Body of pancreas (tissue), 4 donors: ENCODE measurements at regions not wholly inside any gene's neighbourhood (a gene's known extent, or its start where the extent isn't known, plus 50 kb on each side); places are given as distances from the start of the nearest gene placed in this dataset.

Experiments
- CTCF ChIP-seq, 7 experiments: fragments of 450-650 bp in 4 of 7; fragments of 200-600 bp in 3 of 7; sonication (generic) in 3 of 7; IDR thresholded peaks; one replicate each; pipeline ENCODE4 v1.5.1; 2016 to 2019; ENCODE audit warnings: antibody characterized with exemption in 7 of 7
- POLR2A ChIP-seq, 3 donors: fragments of 450-650 bp; IDR thresholded peaks; one replicate each; pipeline ENCODE4 v1.6.1; 2016; ENCODE audit warnings: antibody characterized with exemption in 3 of 3, mild to moderate bottlenecking in 2 of 3

- TF ChIP-seq CTCF (IDR thresholded peaks at IDR 0.05) = no peak
- no peak for TF ChIP-seq POLR2A (IDR thresholded peaks at IDR 0.05)
Measured at GRCh38 chr2:19033240-19033639, 325.2 kb downstream of the OSR1 start.
